H1 (cell line): ENCODE measurements at regions not wholly inside any gene's neighbourhood (a gene's known extent, or its start where the extent isn't known, plus 50 kb on each side); places are given as distances from the start of the nearest gene placed in this dataset.

Experiments
- CTCF ChIA-PET: fragments of 300-600 bp; sonication (Branson Sonifier 250); formaldehyde crosslinking; loops from one replicate; lab custom pipeline; 2021; ENCODE audit not compliant: partially characterized antibody; lab: Charles Lee
- POLR2A ChIA-PET: fragments of 300-600 bp; sonication (Branson Sonifier 250); formaldehyde crosslinking; loops from one replicate; lab custom pipeline; 2021; ENCODE audit warnings: inconsistent platforms; ENCODE audit not compliant: partially characterized antibody; lab: Charles Lee
- DNase-seq, 2 experiments: peaks; one replicate each; pipeline versions ENCODE4 v3.0.0 to v3.0.0-alpha.2; 2010 to 2022; ENCODE audit warnings: low spot score in 2 of 2, low read depth in 1 of 2, mixed read lengths in 1 of 2
- FAIRE-seq: peaks from 2 replicates; lab custom pipeline; 2011; peaks lifted over from hg19 to GRCh38; lab: Jason Lieb, UNC
- H2AFZ ChIP-seq: 2 replicates; pipeline ENCODE4 v1.8.1; 2012; ENCODE audit warnings: low read length, inconsistent platforms
- H2AK5ac ChIP-seq: 2 replicates; pipeline ENCODE4 v1.6.1; 2013; ENCODE audit warnings: low read depth, low read length
- H2BK120ac ChIP-seq: replicated peaks from 2 replicates; pipeline ENCODE3; 2013; ENCODE audit warnings: low read depth, low read length, inconsistent platforms
- H2BK12ac ChIP-seq: 2 replicates; pipeline ENCODE4 v1.6.1; 2013; ENCODE audit warnings: low read depth, low read length
- H2BK15ac ChIP-seq: 2 replicates; pipeline ENCODE4 v1.6.1; 2013; ENCODE audit warnings: low read length
- H2BK20ac ChIP-seq: 2 replicates; pipeline ENCODE4 v1.6.1; 2013; ENCODE audit warnings: low read length
- H2BK5ac ChIP-seq: 2 replicates; pipeline ENCODE4 v1.6.1; 2013; ENCODE audit warnings: low read depth, low read length
- H3K14ac ChIP-seq: 2 replicates; pipeline ENCODE4 v1.6.1; 2013; ENCODE audit warnings: inconsistent platforms; ENCODE audit not compliant: insufficient read length
- H3K18ac ChIP-seq: 2 replicates; pipeline ENCODE4 v1.6.1; 2013; ENCODE audit warnings: low read length; ENCODE audit errors: extremely low read depth
- H3K23ac ChIP-seq: 2 replicates; pipeline ENCODE4 v1.6.1; 2013; ENCODE audit warnings: inconsistent platforms; ENCODE audit not compliant: insufficient read length
- H3K23me2 ChIP-seq: 2 replicates; pipeline ENCODE4 v1.6.1; 2013; ENCODE audit warnings: low read depth, low read length
- H3K27ac ChIP-seq: 2 replicates; pipeline ENCODE4 v1.6.1; 2011; ENCODE audit warnings: low read depth, low read length, inconsistent platforms
- H3K27me3 ChIP-seq, 4 experiments: replicated peaks in 1 of 4; 1 replicate in 1 of 4; 2 replicates in 3 of 4; pipeline versions ENCODE4 v1.6.1 to v1.8.1; 2011 to 2013; ENCODE audit warnings: low read length in 3 of 4, mild to moderate bottlenecking in 3 of 4, inconsistent platforms in 2 of 4, mixed read lengths in 2 of 4, moderate library complexity in 1 of 4; ENCODE audit not compliant: control insufficient read depth in 3 of 4, insufficient read depth in 3 of 4; ENCODE audit errors: extremely low read depth in 1 of 4
- H3K36me3 ChIP-seq, 4 experiments: 2 replicates each; pipeline versions ENCODE4 v1.6.1 to v1.8.1; 2011 to 2013; ENCODE audit warnings: mild to moderate bottlenecking in 4 of 4, low read length in 3 of 4, moderate library complexity in 2 of 4, control low read depth in 1 of 4, inconsistent platforms in 1 of 4; ENCODE audit not compliant: insufficient read depth in 4 of 4, control insufficient read depth in 2 of 4
- H3K4ac ChIP-seq: replicated peaks from 2 replicates; pipeline ENCODE3; 2013; ENCODE audit warnings: low read length, low read depth, mixed read lengths, inconsistent platforms; ENCODE audit not compliant: insufficient read length
- H3K4me1 ChIP-seq, 4 experiments: replicated peaks in 1 of 4; 1 replicate in 1 of 4; 2 replicates in 3 of 4; pipeline versions ENCODE4 v1.6.1 to v1.8.1; 2011 to 2013; ENCODE audit warnings: low read length in 3 of 4, inconsistent platforms in 2 of 4, mixed read lengths in 1 of 4; ENCODE audit not compliant: insufficient read depth in 4 of 4, control insufficient read depth in 3 of 4
- H3K4me2 ChIP-seq, 2 experiments: 2 replicates each; pipeline versions ENCODE4 v1.6.1 to v1.8.1; 2011 to 2013; ENCODE audit warnings: low read depth in 2 of 2, low read length in 2 of 2, control low read depth in 1 of 2, inconsistent platforms in 1 of 2, mild to moderate bottlenecking in 1 of 2; ENCODE audit not compliant: insufficient read depth in 1 of 2
- H3K4me3 ChIP-seq, 4 experiments: fragments of 200-600, 300-600 bp in 1 of 4; sonication (generic), shearing (Covaris generic), sonication (Bioruptor Twin) in 1 of 4; 2 replicates each; pipeline versions ENCODE4 v1.5.1 to v1.8.1; 2011 to 2016; ENCODE audit warnings: low read length in 4 of 4, low read depth in 3 of 4, control low read depth in 2 of 4, inconsistent platforms in 2 of 4, mild to moderate bottlenecking in 2 of 4, mixed read lengths in 1 of 4, moderate library complexity in 1 of 4; ENCODE audit not compliant: insufficient read depth in 2 of 4; ENCODE audit errors: extremely low read depth in 1 of 4
- H3K56ac ChIP-seq: replicated peaks from 2 replicates; pipeline ENCODE3; 2013; ENCODE audit warnings: low read depth, mild to moderate bottlenecking, mixed read lengths, low read length, inconsistent platforms; ENCODE audit not compliant: insufficient read length
- H3K79me1 ChIP-seq: 2 replicates; pipeline ENCODE4 v1.6.1; 2013; ENCODE audit warnings: low read depth, low read length, control low read depth
- H3K79me2 ChIP-seq, 2 experiments: 2 replicates each; pipeline versions ENCODE4 v1.6.1 to v1.8.1; 2012 to 2013; ENCODE audit warnings: low read length in 2 of 2, mild to moderate bottlenecking in 2 of 2, inconsistent platforms in 1 of 2; ENCODE audit not compliant: insufficient read depth in 2 of 2, control insufficient read depth in 1 of 2
- H3K9ac ChIP-seq, 4 experiments: replicated peaks in 1 of 4; 1 replicate in 1 of 4; 2 replicates in 3 of 4; pipeline versions ENCODE4 v1.6.1 to v1.8.1; 2011 to 2013; ENCODE audit warnings: low read depth in 3 of 4, low read length in 3 of 4, control low read depth in 2 of 4, mild to moderate bottlenecking in 2 of 4, moderate library complexity in 2 of 4, inconsistent platforms in 1 of 4; ENCODE audit errors: extremely low read depth in 1 of 4
- H3K9me3 ChIP-seq, 2 experiments: 2 replicates each; pipeline versions ENCODE4 v1.6.1 to v1.8.1; 2012 to 2013; ENCODE audit warnings: mild to moderate bottlenecking in 2 of 2, moderate library complexity in 2 of 2, control low read depth in 1 of 2, inconsistent platforms in 1 of 2, low read depth in 1 of 2, low read length in 1 of 2, mixed read lengths in 1 of 2; ENCODE audit not compliant: insufficient read depth in 2 of 2
- H4K20me1 ChIP-seq, 2 experiments: replicated peaks in 1 of 2; 2 replicates each; pipeline versions ENCODE3 to v1.8.1; 2011 to 2013; ENCODE audit warnings: inconsistent platforms in 2 of 2, low read length in 2 of 2, mild to moderate bottlenecking in 1 of 2; ENCODE audit not compliant: insufficient read depth in 2 of 2, control insufficient read depth in 1 of 2
- H4K5ac ChIP-seq: 2 replicates; pipeline ENCODE4 v1.6.1; 2013; ENCODE audit warnings: low read length, low read depth, mixed read lengths, inconsistent platforms; ENCODE audit not compliant: insufficient read length
- H4K8ac ChIP-seq: 2 replicates; pipeline ENCODE4 v1.8.0; 2013; ENCODE audit warnings: mild to moderate bottlenecking, moderate library complexity, low read length, inconsistent platforms; ENCODE audit not compliant: insufficient read depth; ENCODE audit errors: extremely low read depth
- H4K91ac ChIP-seq: replicated peaks from 2 replicates; pipeline ENCODE3; 2013; ENCODE audit warnings: low read length, mixed read lengths, inconsistent platforms; ENCODE audit not compliant: insufficient read length
- BACH1 ChIP-seq: IDR thresholded peaks from 2 replicates; pipeline ENCODE4 v1.6.1; 2012; ENCODE audit warnings: low read length, improper control_type of control experiment
- CBX5 ChIP-seq: fragments of 300-800, 300-1000 bp; sonication (generic); IDR thresholded peaks from 2 replicates; pipeline ENCODE4 v1.7.1; 2016; ENCODE audit warnings: antibody characterized with exemption, low read length, low read depth
- FOSL1 ChIP-seq: IDR thresholded peaks from 2 replicates; pipeline ENCODE4 v1.6.1; 2011; ENCODE audit warnings: mild to moderate bottlenecking, low read depth, low read length, moderate library complexity; ENCODE audit not compliant: insufficient read depth
- GABPA ChIP-seq: IDR thresholded peaks from 2 replicates; pipeline ENCODE4 v1.6.1; 2011; ENCODE audit warnings: mild to moderate bottlenecking, low read length, moderate library complexity, borderline replicate concordance; ENCODE audit not compliant: insufficient read depth
- GTF2F1 ChIP-seq: IDR thresholded peaks from 2 replicates; pipeline ENCODE4 v1.6.1; 2012; ENCODE audit warnings: low read depth, low read length, improper control_type of control experiment, borderline replicate concordance
- JUND ChIP-seq: IDR thresholded peaks from 2 replicates; pipeline ENCODE4 v1.6.1; 2011; ENCODE audit warnings: mild to moderate bottlenecking, improper control_type of control experiment, low read length
- NANOG ChIP-seq: IDR thresholded peaks from 2 replicates; pipeline ENCODE4 v1.6.1; 2011; ENCODE audit warnings: low read length, low read depth, mild to moderate bottlenecking, inconsistent platforms; ENCODE audit not compliant: insufficient read depth, poor library complexity, severe bottlenecking
- PHF8 ChIP-seq: fragments of 200-600 bp; sonication (generic); conservative IDR thresholded peaks from 2 replicates; pipeline ENCODE4 v1.7.1; 2012; ENCODE audit warnings: low read depth, mild to moderate bottlenecking, inconsistent platforms, low read length, moderate library complexity
- POLR2A ChIP-seq, 2 experiments: IDR thresholded peaks; 1 replicate in 1 of 2; 2 replicates in 1 of 2; pipeline ENCODE4 v1.6.1; 2011; ENCODE audit warnings: low read depth in 2 of 2, low read length in 2 of 2, mild to moderate bottlenecking in 2 of 2; ENCODE audit errors: control extremely low read depth in 1 of 2
- RAD21 ChIP-seq, 2 experiments: IDR thresholded peaks in 1 of 2; conservative IDR thresholded peaks in 1 of 2; 2 replicates each; pipeline ENCODE4 v1.6.1; 2011; ENCODE audit warnings: low read depth in 2 of 2, low read length in 2 of 2, improper control_type of control experiment in 1 of 2, inconsistent platforms in 1 of 2, mild to moderate bottlenecking in 1 of 2, moderate library complexity in 1 of 2
- SAP30 ChIP-seq: fragments of 300-600 bp; sonication (generic); IDR thresholded peaks from 2 replicates; pipeline ENCODE4 v1.7.1; 2012; ENCODE audit warnings: low read length, moderate library complexity, mild to moderate bottlenecking, inconsistent platforms; ENCODE audit not compliant: insufficient read depth, insufficient replicate concordance
- ZNF274 ChIP-seq: IDR thresholded peaks from 2 replicates; pipeline ENCODE4 v1.7.0; 2012; ENCODE audit warnings: low read length, borderline replicate concordance; ENCODE audit errors: extremely low read depth
- TF ChIP-seq, protein P1 (sequence below): IDR thresholded peaks from 2 replicates; pipeline ENCODE4 v1.6.1; 2012; ENCODE audit warnings: inconsistent platforms

- ChIA-PET CTCF (interaction anchor here (0.6 to 3.5 kb wide), 6 partner anchors 9 to 210 kb away, joined by 3 to 10 read pairs (median 3); no protein-coding TSS in a partner anchor), POLR2A (no interaction called here)
- no peaks in the 10 kb centered on the region for H3K79me1 ChIP-seq
- no peaks in the 10 kb centered on the region for H3K9me3 ChIP-seq
- H3K79me2 ChIP-seq = no peaks in the 10 kb centered on the region
- no peak overlapping the region for H3K23ac ChIP-seq
- H4K8ac ChIP-seq = no peak overlapping the region
- no peaks in the 10 kb centered on the region for H3K23me2 ChIP-seq
- no peak overlapping the region for H3K27ac ChIP-seq
- 0 out of 2 replicates have a peak overlapping the region, but pooled peaks have one; percentile 23 for H2BK12ac ChIP-seq
- DNase-seq = no peak
- peaks cover 2 to 8% (median 6%) of the 10 kb centered on the region in 4 experiments; a peak in 5 of 7 replicates for H3K4me1 ChIP-seq
- no peak overlapping the region for H4K5ac ChIP-seq
- no peak overlapping the region for H3K9ac ChIP-seq
- no peak overlapping the region for H3K4me3 ChIP-seq
- H3K4me2 ChIP-seq = 0 out of 4 replicates have a peak overlapping the region, but pooled peaks of 1 of the 2 experiments have one; percentile 35
- no peak overlapping the region for H3K14ac ChIP-seq
- no peak overlapping the region for H3K18ac ChIP-seq
- H3K36me3 ChIP-seq = no peaks in the 10 kb centered on the region
- H4K91ac ChIP-seq = no peak overlapping the region
- H3K4ac ChIP-seq = no peak overlapping the region
- no peak overlapping the region for H2BK15ac ChIP-seq
- no peak overlapping the region for H2BK5ac ChIP-seq
- H4K20me1 ChIP-seq = no peaks in the 10 kb centered on the region
- H2BK20ac ChIP-seq = no peak overlapping the region
- no peak for TF ChIP-seq SAP30
- TF ChIP-seq ZNF274 = no peak
- TF ChIP-seq RAD21 (IDR thresholded peaks at IDR 0.05 in 1 of 2, conservative IDR thresholded peaks at IDR 0.05 in 1 of 2; ENCODE audit: low read depth in 2 of 2, low read length in 2 of 2) = no peak
- TF ChIP-seq PHF8 = no peak
- no peak for TF ChIP-seq BACH1
- no peak for TF ChIP-seq JUND
- TF ChIP-seq, protein P1, sequence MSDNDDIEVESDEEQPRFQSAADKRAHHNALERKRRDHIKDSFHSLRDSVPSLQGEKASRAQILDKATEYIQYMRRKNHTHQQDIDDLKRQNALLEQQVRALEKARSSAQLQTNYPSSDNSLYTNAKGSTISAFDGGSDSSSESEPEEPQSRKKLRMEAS = no peak
- no peak for TF ChIP-seq CBX5
- no peak for TF ChIP-seq NANOG
- no peak for TF ChIP-seq GABPA
- TF ChIP-seq GTF2F1 = no peak
- TF ChIP-seq POLR2A (IDR thresholded peaks at IDR 0.05; ENCODE audit: control extremely low read depth in 1 of 2, low read depth in 2 of 2, low read length in 2 of 2) = no peak
- no peak for TF ChIP-seq FOSL1
- TF ChIP-seq, all 59 proteins: peak for 0
- Histone ChIP-seq H2AFZ (0 out of 2 replicates have a peak overlapping the region, but pooled peaks have one; percentile 10), H2AK5ac (no peak overlapping the region), H3K27me3 (no peaks in the 10 kb centered on the region), H3K56ac (no peak overlapping the region), H2BK120ac (no peak overlapping the region)
- no peak for FAIRE-seq
Measured at GRCh38 chr2:138182937-138183312, 218.7 kb downstream of the HNMT start.
